ENCODE measurements at regions not wholly inside any gene's neighbourhood (a gene's known extent, or its start where the extent isn't known, plus 50 kb on each side); places are given as distances from the start of the nearest gene placed in this dataset.
"Not testable (repeated sequence)": the region's sequence is repeated elsewhere in the genome, so short reads cannot be mapped to it uniquely, and the experiment has no call there.

- no peak for DNase-seq
Measured at GRCh38 chrX:89034679-89035078, 287.7 kb downstream of the CPXCR1 start.

GRCh38 chrX:89053223-89053622, 306.2 kb downstream of the CPXCR1 start:
- no peak for DNase-seq

GRCh38 chrX:89099587-89099986, 352.6 kb downstream of the CPXCR1 start:
- DNase-seq: not testable (repeated sequence)

GRCh38 chrX:89124985-89125384, 378.0 kb downstream of the CPXCR1 start:
- DNase-seq: no peak
